DOHH2 (cell line): ENCODE measurements at regions not wholly inside any gene's neighbourhood (a gene's known extent, or its start where the extent isn't known, plus 50 kb on each side); places are given as distances from the start of the nearest gene placed in this dataset.

Source experiments
- CTCF ChIP-seq: fragments of 200-600 bp; sonication (generic); IDR thresholded peaks from one replicate; pipeline ENCODE4 v1.5.1; 2014; ENCODE audit warnings: antibody characterized with exemption, mild to moderate bottlenecking, low read depth, low read length; ENCODE audit not compliant: poor library complexity, severe bottlenecking
- EZH2phosphoT487 ChIP-seq: fragments of 200-600 bp; sonication (generic); IDR thresholded peaks from 2 replicates; pipeline ENCODE4 v1.6.1; 2017; ENCODE audit warnings: borderline replicate concordance, mild to moderate bottlenecking, antibody characterized with exemption, low read length, moderate library complexity, mixed read lengths

DNA sequence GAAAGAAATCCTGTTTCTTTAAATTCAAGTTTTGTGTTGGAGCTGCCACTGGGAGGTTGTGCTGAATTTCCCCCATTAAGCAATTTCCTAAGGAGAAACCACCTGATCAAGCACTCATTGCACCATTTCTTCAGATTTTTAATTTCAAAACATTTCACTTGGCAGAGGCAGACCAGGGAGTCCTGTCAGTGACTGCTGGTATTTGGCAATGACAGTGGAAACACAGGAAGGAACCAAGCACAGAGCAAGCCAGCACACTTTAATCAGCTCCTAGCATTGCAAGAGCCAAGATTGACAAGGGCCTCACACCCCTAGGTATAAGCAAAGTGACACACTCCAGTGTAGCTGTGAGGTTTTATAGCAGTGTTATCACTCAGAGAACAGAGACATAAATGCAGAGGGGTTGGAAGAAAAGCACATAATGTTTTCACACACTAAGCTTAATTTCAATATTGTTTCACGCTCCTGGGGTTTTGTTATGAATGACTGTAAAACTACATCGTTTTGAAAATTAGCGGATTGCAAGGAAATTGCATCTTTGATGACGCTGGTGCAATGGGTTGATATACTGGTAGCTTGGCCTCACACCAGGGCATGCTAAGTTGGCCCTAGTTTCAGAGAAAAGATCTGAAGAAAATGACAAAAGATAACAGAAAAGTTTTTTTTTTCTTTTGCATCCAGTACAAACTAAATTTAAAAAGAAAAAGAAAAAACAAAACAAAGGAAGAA lies 768.4 kb downstream of the TFAP2A start:
- TF ChIP-seq CTCF (no peak), EZH2phosphoT487 (no peak)
